Gastrocnemius medialis (tissue), 4 donors: ENCODE measurements at regions not wholly inside any gene's neighbourhood (a gene's known extent, or its start where the extent isn't known, plus 50 kb on each side); places are given as distances from the start of the nearest gene placed in this dataset.

Experiments
- ATAC-seq, 2 donors: fragments of 150-250 bp; one replicate each; pipeline ENCODE4 v1.9.1; 2016
- DNase-seq, 2 donors: peaks; one replicate each; pipeline ENCODE4 v3.0.0-alpha.2; 2019
- H3K27ac ChIP-seq, 4 donors: fragments of 200-600 bp; sonication (generic); 1 replicate in 1 of 4; 2 replicates in 3 of 4; pipeline ENCODE4 v1.5.1; 2016 to 2018; ENCODE audit warnings: mild to moderate bottlenecking in 2 of 4, moderate library complexity in 1 of 4
- H3K27me3 ChIP-seq, 3 donors: fragments of 200-600 bp; sonication (generic) in 2 of 3; 1 replicate in 1 of 3; 2 replicates in 2 of 3; pipeline versions ENCODE4 v1.5.1 to v1.6.0; 2016 to 2019; ENCODE audit warnings: mild to moderate bottlenecking in 1 of 3, moderate library complexity in 1 of 3
- H3K36me3 ChIP-seq, 2 donors: fragments of 200-600 bp; sonication (generic) in 1 of 2; one replicate each; pipeline ENCODE4 v1.5.1; 2017 to 2018
- H3K4me1 ChIP-seq, 2 donors: fragments of 200-600 bp; sonication (generic) in 1 of 2; one replicate each; pipeline ENCODE4 v1.5.1; 2016 to 2017; ENCODE audit warnings: mild to moderate bottlenecking in 2 of 2
- H3K4me3 ChIP-seq, 4 donors: fragments of 200-600 bp; sonication (generic) in 3 of 4; 1 replicate in 1 of 4; 2 replicates in 3 of 4; pipeline ENCODE4 v1.5.1; 2016 to 2019; ENCODE audit warnings: mild to moderate bottlenecking in 2 of 4
- H3K9me3 ChIP-seq, 3 donors: fragments of 200-600 bp; sonication (generic) in 2 of 3; 1 replicate in 1 of 3; 2 replicates in 2 of 3; pipeline ENCODE4 v1.5.1; 2016 to 2019
- CTCF ChIP-seq, 5 experiments: fragments of 450-650 bp in 3 of 5; fragments of 200-600 bp in 2 of 5; sonication (generic) in 2 of 5; IDR thresholded peaks in 4 of 5; conservative IDR thresholded peaks in 1 of 5; 1 replicate in 4 of 5; 2 replicates in 1 of 5; pipeline ENCODE4 v1.5.1; 2016 to 2019; ENCODE audit warnings: antibody characterized with exemption in 5 of 5, mild to moderate bottlenecking in 3 of 5, moderate library complexity in 3 of 5
- POLR2A ChIP-seq, 2 donors: fragments of 450-650 bp; IDR thresholded peaks; one replicate each; pipeline ENCODE4 v1.6.1; 2017; ENCODE audit warnings: antibody characterized with exemption in 2 of 2, mild to moderate bottlenecking in 2 of 2, moderate library complexity in 2 of 2
- in situ Hi-C, 4 donors: fragments of 200-750 bp; cut with MboI; loops; one replicate each; pipeline versions ENCODE4 v1.15.0 to v1.8.0; 2017; ENCODE audit warnings: low sequenced_read_pairs in 4 of 4
- intact Hi-C: fragments of 100-400 bp; cut with DNase I; formaldehyde crosslinking; loops from one replicate; pipeline ENCODE4 v1.15.1; 2023; ENCODE audit warnings: low total_unique reads

DNA sequence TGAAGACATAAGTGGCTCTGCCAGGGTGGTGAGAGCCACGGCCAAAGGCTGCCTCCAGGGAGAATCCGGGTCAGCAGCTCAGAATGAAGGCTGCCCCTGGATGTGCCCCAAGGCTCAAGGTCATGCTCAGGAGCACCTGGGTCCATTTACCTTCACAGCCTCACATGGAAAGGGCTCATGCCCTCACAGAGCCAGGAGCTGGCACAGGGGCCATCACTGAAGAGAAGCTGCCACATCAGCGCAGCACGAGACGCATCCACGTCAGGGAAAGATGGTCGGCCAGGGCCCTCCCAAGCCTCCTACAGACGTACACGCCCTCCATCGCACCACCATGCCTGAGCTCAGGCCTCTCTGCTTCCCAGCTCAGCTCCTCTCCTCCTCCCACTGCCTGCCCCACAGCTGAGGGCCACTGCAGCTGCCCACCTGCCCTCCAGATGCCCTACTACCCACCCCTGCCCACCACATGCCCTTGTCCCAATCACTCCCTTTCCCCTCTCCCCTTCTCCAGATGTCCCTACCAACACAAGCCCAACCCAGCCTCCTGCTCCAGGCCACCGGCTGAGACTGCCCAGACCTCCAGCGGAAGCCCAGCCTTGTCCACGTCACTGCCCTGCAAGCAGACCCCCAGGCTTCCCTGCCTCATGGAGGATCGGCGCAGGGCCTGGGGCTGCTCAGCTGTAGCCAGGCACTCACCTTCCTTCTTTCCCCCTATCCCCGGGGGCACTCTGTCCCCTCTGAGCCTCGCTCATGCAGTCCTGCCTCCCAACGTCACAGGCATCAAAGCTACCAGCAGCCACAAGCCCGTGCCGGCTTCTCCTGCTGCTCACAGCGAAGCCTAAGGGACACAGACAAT, 144.1 kb downstream of the SHANK2 start:
- Histone ChIP-seq H3K36me3 (no peaks in the 10 kb centered on the region), H3K27ac (no peak overlapping the region), H3K4me1 (no peaks in the 10 kb centered on the region), H3K4me3 (no peak overlapping the region), H3K9me3 (no peaks in the 10 kb centered on the region), H3K27me3 (peaks cover 5 to 23% (median 8%) of the 10 kb centered on the region in 3 donors)
- in situ Hi-C loops, result no loop called here
- ATAC-seq, result no peak
- intact Hi-C loops, result no loop called here
- TF ChIP-seq CTCF (IDR thresholded peaks at IDR 0.05 in 4 of 5, conservative IDR thresholded peaks at IDR 0.05 in 1 of 5), result no peak
- TF ChIP-seq POLR2A (IDR thresholded peaks at IDR 0.05), result no peak
- no peak for DNase-seq

DNA sequence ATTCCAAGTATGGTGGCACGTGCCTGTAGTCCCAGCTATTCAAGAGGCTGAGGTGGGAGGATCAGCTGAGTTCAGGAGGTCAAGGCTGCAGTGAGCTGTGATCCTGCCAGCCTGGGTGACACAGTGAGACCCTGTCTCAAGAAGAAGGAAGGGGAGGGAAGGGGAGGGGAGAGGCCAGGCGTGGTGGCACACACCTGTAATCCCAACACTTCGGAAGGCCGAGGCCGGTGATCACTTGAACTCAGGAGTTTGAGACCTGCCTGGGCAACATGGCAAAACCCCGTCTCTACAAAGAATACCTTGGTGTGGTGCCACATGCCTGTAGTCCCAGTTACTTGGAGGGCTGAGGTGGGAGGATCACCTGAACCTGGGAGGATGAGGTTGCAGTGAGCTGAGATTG, 145.7 kb downstream of the SHANK2 start:
- Histone ChIP-seq H3K9me3 (no peaks in the 10 kb centered on the region), H3K36me3 (no peaks in the 10 kb centered on the region), H3K27ac (no peak overlapping the region), H3K4me3 (no peak overlapping the region), H3K27me3 (peaks cover 0 to 17% (median 5%) of the 10 kb centered on the region in 3 donors), H3K4me1 (no peaks in the 10 kb centered on the region)
- TF ChIP-seq CTCF (IDR thresholded peaks at IDR 0.05 in 4 of 5, conservative IDR thresholded peaks at IDR 0.05 in 1 of 5) (no peak), POLR2A (IDR thresholded peaks at IDR 0.05) (no peak)
- intact Hi-C loops (no loop called here), in situ Hi-C loops (no loop called here)
- ATAC-seq (no peak), DNase-seq (no peak)

DNA sequence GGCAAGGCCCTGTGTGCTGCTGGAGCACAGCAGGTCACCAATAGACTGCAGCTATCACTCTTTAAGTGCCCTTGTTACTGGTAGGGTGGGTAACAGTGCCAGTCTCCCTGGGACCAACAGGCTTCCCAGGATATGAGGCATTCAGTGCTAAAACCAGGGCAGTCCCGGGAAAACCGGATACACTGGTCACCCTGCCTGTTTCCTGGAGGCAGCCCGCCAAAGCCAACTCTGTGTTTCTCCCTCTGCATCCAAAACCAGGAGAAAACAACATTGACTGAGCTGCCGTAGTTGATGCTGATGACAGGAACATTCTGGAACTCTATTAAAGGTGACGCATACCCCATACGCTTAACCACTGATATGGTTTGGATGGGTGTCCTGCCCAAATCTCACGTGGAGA, 149.1 kb downstream of the SHANK2 start:
- Histone ChIP-seq H3K4me3 (no peak overlapping the region), H3K4me1 (no peaks in the 10 kb centered on the region), H3K27ac (no peak overlapping the region), H3K27me3 (peaks cover 0 to 9% (median 0%) of the 10 kb centered on the region in 3 donors), H3K36me3 (no peaks in the 10 kb centered on the region), H3K9me3 (no peaks in the 10 kb centered on the region)
- intact Hi-C loops (no loop called here), in situ Hi-C loops (no loop called here)
- ATAC-seq, result no peak
- no peak for TF ChIP-seq CTCF (IDR thresholded peaks at IDR 0.05 in 4 of 5, conservative IDR thresholded peaks at IDR 0.05 in 1 of 5)
- TF ChIP-seq POLR2A (IDR thresholded peaks at IDR 0.05), result no peak
- no peak for DNase-seq

DNA sequence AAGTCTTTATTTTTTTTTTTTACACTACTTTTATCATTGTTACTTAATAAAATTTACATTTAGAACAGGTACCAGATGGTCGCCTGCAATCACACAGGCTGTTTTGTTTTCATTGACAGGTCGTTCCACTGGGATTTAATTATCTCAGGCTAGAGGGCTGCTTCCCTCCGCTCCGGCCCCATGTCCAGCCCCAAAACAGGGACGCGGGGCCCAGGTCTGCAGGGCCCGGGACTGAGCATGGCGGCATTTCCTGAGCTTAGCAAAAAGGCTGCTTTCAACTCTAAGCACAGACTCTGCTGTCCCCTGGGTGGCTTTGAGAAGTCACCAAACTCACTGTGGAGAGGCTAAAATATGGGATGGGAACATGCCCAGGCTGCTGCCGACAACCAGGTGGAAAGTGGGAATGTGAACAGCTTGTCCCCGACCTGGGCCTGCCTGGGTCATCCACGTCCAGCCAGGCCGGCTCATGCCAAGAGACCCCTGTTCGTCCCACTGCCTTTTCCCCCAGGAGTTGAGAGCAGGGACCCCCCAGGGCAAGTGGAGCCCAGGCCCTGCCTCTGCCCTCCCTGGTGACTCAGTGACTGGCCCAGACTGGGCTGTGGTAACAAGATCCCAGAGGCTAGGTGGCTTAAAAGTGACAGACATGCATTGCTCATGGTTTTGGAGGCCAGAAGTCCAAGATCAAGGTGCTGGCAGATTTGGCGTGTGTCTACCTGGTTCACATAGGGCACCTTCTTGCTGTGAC, 150.0 kb downstream of the SHANK2 start:
- ATAC-seq, result no peak
- intact Hi-C loops, result no loop called here
- H3K27me3 ChIP-seq, result peaks cover 0 to 9% (median 0%) of the 10 kb centered on the region in 3 donors

More for the DNA sequence above, 150.0 kb downstream of the SHANK2 start:
- no peaks in the 10 kb centered on the region for H3K36me3 ChIP-seq
- TF ChIP-seq CTCF (IDR thresholded peaks at IDR 0.05 in 4 of 5, conservative IDR thresholded peaks at IDR 0.05 in 1 of 5) (no peak), POLR2A (IDR thresholded peaks at IDR 0.05) (no peak)
- H3K4me1 ChIP-seq, result no peaks in the 10 kb centered on the region
- H3K9me3 ChIP-seq, result no peaks in the 10 kb centered on the region
- H3K27ac ChIP-seq, result no peak overlapping the region
- H3K4me3 ChIP-seq, result no peak overlapping the region
- in situ Hi-C loops, result no loop called here
- DNase-seq, result no peak
